Stomach smooth muscle (tissue), 2 donors: ENCODE measurements at regions not wholly inside any gene's neighbourhood (a gene's known extent, or its start where the extent isn't known, plus 50 kb on each side); places are given as distances from the start of the nearest gene placed in this dataset.
"Not testable (repeated sequence)": the region's sequence is repeated elsewhere in the genome, so short reads cannot be mapped to it uniquely, and the experiment has no call there.

ENCODE experiments used
- H3K27ac ChIP-seq: one replicate; pipeline ENCODE4 v1.7.0; 2013; ENCODE audit warnings: mild to moderate bottlenecking, low read length, inconsistent platforms
- H3K27me3 ChIP-seq, 2 donors: one replicate each; pipeline ENCODE4 v1.7.0; 2013; ENCODE audit warnings: low read length in 2 of 2; ENCODE audit not compliant: insufficient read depth in 2 of 2, control insufficient read depth in 1 of 2
- H3K36me3 ChIP-seq, 2 donors: one replicate each; pipeline ENCODE4 v1.7.0; 2013; ENCODE audit warnings: low read length in 2 of 2; ENCODE audit not compliant: control insufficient read depth in 2 of 2, insufficient read depth in 2 of 2
- H3K4me1 ChIP-seq: one replicate; pipeline ENCODE4 v1.7.0; 2013; ENCODE audit warnings: low read length; ENCODE audit not compliant: control insufficient read depth, insufficient read depth
- H3K4me3 ChIP-seq, 2 donors: one replicate each; pipeline ENCODE4 v1.7.0; 2013; ENCODE audit warnings: low read length in 2 of 2
- H3K9ac ChIP-seq, 2 donors: one replicate each; pipeline ENCODE4 v1.7.0; 2013; ENCODE audit warnings: low read length in 2 of 2, mild to moderate bottlenecking in 1 of 2
- H3K9me3 ChIP-seq, 2 donors: one replicate each; pipeline ENCODE4 v1.7.0; 2013; ENCODE audit warnings: low read length in 2 of 2; ENCODE audit not compliant: control insufficient read depth in 2 of 2
- donor health status: healthy.
- donor health status: Pancreatic carcinoma.

DNA sequence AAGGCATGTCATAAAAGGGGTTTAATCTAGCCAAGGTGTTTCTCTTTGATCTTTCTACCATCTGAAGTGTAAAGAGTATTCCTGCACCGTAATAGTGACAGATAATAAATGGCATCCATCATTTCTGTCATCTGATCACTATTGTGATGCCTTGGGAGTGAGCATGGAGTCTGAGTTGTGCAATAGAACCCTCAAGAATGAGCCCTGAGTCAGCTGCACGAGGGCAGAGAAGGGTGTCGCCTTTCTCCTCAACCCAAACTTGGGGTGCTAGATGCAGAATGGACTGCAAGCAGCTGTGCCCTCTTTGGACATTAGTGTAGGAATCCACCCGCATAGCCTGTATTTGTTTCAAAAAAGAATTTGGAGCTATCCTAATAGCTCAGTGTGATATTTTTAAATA lies 115.2 kb downstream of the ZNF37A start:
- Histone ChIP-seq H3K27ac (no peak overlapping the region), H3K9ac (no peak overlapping the region), H3K27me3 (no peaks in the 10 kb centered on the region), H3K4me3 (no peak overlapping the region), H3K9me3 (peaks cover 0 to 2% of the 10 kb centered on the region in 2 donors), H3K4me1 (no peaks in the 10 kb centered on the region), H3K36me3 (no peaks in the 10 kb centered on the region)

DNA sequence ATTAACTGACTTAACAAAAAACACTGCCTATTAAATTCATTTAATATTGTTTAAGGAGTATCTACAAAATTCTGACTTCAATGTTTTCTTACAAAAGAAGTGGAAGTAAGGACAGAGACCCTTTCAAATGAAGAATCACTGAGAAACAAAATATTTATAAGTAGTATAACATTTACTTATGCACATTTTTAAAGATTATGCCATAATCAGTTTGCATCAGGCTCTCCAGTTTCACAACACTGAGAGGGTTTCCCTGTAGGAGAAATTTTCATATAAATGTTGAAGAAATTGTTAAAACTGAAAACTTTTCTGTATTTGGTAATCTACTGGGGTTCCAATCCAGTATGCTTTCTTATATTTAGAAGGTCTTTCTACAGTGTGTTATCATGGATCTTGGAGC lies 115.6 kb downstream of the ZNF37A start:
- not testable (repeated sequence) for H3K9me3 ChIP-seq, H3K27me3 ChIP-seq, H3K4me3 ChIP-seq, H3K27ac ChIP-seq, H3K9ac ChIP-seq, H3K36me3 ChIP-seq, H3K4me1 ChIP-seq

DNA sequence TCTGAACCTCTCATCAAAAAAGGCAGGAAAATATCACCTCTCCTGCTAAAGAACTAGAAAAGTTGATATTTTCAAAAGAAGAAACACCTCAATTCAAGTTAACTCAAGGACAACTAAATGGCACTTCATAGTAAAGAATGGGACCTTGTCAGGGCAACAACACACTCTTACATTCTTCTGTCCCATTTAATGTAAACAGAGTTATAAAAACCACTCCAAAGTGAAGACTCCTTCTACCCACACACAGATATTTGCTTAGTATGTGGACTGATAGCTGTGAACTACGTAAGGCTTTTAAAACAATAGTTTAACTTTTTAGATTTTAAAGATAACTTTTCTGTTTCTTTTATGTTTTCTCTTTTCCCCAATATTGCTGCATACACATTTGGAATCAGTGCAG lies 118.3 kb downstream of the ZNF37A start:
- H3K36me3 ChIP-seq = no peaks in the 10 kb centered on the region
- no peak overlapping the region for H3K4me3 ChIP-seq
- no peak overlapping the region for H3K27ac ChIP-seq
- H3K9me3 ChIP-seq = no peaks in the 10 kb centered on the region
- no peak overlapping the region for H3K9ac ChIP-seq
- H3K27me3 ChIP-seq = no peaks in the 10 kb centered on the region
- no peaks in the 10 kb centered on the region for H3K4me1 ChIP-seq

DNA sequence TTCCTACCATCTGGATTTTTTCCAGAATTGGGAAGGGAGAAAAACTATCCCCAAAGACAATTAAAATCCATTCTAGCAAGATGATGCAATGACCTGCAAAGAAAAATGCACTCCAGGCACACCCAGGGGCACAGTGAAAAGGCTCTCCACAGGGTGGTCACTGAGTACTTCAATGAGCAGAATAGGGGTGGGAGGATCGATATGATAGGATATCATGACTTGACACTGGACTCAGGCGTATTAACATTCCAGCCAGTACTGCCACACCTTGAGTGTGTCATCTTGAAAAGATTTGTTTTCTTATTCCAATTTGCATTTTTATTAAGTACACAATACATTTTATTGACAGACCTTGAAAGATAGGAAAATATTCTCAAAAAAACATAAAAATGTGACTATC lies 132.2 kb downstream of the ZNF37A start:
- Histone ChIP-seq H3K27ac (no peak overlapping the region), H3K4me1 (no peaks in the 10 kb centered on the region), H3K9me3 (peaks cover 3% of the 10 kb centered on the region in 2 donors), H3K4me3 (no peak overlapping the region), H3K9ac (no peak overlapping the region), H3K27me3 (no peaks in the 10 kb centered on the region), H3K36me3 (no peaks in the 10 kb centered on the region)

DNA sequence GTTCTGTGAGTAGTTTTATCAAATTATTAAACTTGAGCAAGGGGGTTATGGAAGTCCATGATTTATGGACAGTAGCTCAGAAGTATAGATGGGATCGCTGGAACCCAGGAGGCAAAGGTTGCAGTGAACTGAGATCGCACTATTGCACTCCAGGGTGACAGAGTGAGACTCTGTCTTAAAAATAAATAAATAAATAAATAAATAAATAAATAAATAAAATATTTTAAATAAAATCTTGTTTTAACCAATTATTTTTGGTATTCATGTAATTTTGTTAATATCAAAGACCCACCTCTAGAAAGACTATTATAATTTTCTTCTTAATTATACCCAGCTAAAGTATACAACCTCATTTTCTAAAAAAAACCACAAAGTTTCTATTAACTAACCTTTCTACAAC lies 134.3 kb downstream of the ZNF37A start:
- Histone ChIP-seq H3K4me3 (no peak overlapping the region), H3K36me3 (no peaks in the 10 kb centered on the region), H3K27me3 (no peaks in the 10 kb centered on the region)

DNA sequence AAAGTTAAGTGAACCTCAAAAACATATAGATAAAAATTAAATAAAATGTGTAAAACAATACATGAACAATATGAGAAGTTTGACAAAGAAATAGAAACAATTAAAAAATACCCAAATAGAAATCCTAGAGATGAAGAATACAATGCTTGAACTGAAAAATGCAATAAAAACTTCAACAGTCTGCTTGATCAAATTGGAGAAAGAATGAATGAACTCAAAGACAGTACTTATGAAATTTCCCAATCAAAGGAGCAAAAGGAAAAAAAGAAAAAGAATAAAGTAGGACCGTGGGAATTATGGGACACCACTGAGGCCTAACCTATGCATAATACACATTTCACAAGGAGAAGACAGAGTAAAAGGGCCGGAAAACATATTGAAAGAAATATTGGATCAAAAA lies 144.3 kb downstream of the ZNF37A start:
- not testable (repeated sequence) for H3K27me3 ChIP-seq, H3K9me3 ChIP-seq, H3K27ac ChIP-seq, H3K4me3 ChIP-seq, H3K36me3 ChIP-seq, H3K9ac ChIP-seq, H3K4me1 ChIP-seq

More for the DNA sequence above, 134.3 kb downstream of the ZNF37A start:
- Histone ChIP-seq H3K9me3 (peaks cover 3% of the 10 kb centered on the region in 2 donors), H3K4me1 (no peaks in the 10 kb centered on the region), H3K27ac (no peak overlapping the region), H3K9ac (no peak overlapping the region)

DNA sequence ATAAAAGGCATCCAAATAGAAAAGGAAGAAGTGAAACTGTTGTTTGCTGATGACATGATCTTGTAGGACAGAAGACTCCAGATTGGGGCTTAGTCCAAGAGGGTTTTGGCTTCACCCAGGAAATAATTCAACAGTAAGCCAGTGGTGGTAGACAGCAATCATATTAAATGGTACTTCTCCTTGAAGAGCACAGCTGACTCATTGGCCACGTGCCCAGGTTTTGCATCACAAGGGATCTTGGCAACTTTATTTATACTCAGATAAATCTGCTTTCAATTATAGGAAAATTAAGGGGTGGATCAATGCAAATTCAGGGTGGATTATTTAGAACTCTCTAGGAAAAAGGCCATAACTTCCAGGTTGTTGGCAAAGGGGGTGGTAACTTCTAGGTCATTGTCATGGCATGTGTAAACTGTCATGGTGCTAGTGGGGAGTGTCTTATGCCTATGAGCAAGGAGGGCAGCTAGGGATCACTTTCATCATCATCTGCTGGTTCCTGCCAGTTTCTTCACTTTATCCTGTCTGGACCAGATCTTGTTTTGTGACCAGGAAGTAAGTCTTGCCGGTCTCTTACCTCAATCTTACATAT lies 148.0 kb downstream of the ZNF37A start:
- H3K4me3 ChIP-seq, H3K27ac ChIP-seq, H3K9ac ChIP-seq, H3K27me3 ChIP-seq, H3K9me3 ChIP-seq, H3K4me1 ChIP-seq, H3K36me3 ChIP-seq: not testable (repeated sequence)

DNA sequence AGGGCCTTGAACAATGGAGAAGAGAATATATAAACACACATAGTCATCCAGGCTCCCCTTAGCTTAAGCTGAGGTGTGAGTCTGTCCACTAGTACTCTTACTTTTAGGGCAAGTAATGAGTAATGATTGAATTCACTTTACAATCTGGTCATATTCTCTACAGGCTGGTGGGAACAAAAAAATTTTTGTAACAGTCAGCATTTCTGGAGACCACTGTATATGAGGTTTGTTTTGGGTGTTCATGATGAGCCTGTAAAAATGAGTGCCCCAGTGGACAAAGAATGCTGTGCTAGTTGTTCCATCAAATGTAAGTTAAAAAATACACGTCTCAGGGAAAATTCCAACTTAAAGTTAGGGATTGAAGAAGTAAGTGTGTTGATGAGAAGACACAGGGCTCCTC lies 154.0 kb downstream of the ZNF37A start:
- not testable (repeated sequence) for H3K27me3 ChIP-seq, H3K4me3 ChIP-seq, H3K27ac ChIP-seq, H3K9ac ChIP-seq, H3K4me1 ChIP-seq, H3K36me3 ChIP-seq, H3K9me3 ChIP-seq

DNA sequence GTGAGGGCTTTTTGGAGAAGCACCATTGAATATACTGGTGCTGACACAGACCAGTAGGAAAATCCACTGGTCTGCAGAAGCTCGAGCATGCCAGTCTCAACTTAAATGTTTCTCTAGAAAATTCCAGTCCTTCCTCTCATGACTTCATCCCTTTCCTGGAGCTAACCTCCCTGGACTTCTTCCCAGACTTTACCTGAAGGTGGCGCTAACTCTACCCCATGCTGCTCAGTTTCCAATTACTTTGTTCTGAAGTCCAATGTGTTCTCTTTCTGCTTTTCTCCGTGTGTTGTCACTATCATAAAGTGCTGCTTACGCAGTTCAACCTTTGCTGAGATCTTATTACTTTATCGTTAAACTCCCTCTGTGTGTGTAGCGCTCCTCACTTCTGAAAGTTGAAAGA lies 158.4 kb downstream of the ZNF37A start:
- not testable (repeated sequence) for H3K27ac ChIP-seq, H3K36me3 ChIP-seq, H3K4me3 ChIP-seq, H3K9ac ChIP-seq, H3K9me3 ChIP-seq, H3K27me3 ChIP-seq, H3K4me1 ChIP-seq

DNA sequence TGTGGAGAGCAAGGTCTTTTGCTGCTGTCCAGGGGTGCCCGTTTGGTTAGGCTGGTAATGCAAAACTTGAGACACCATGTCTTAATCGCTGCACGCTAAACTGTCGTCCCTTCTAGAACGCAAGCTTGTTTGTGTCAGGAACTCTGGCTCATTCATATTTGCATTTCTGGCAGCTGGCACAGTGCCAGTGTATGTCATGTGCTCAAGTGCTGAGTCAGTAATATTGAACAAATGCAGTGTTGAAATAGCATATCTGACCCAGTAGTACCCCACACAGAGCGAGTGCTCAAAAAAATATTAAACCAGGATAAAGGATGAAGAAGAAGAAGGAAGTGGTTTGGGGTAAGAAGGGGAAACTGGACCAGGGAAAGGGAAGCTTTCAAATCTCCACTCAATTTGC lies 173.4 kb downstream of the ZNF37A start:
- H3K9ac ChIP-seq, H3K36me3 ChIP-seq, H3K9me3 ChIP-seq, H3K4me3 ChIP-seq, H3K27me3 ChIP-seq, H3K4me1 ChIP-seq, H3K27ac ChIP-seq: not testable (repeated sequence)

DNA sequence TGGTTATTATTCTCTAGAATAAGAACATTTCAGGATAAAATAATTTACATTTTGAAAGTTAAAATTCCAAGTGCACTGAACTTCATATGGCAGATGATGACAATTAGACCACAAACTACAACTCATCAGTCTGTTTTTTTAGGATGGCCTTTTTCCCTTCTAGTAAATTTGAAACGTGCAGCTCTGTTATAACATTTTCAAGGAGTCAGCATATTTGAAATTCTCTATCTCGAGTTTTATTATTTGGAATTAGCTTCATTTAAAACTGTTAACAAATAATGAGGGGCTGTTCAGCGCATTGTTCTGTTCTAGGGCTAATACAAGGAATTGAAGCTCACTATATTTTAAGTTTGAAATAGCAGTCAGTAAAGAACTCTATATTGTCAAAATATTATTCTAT lies 176.9 kb downstream of the ZNF37A start:
- not testable (repeated sequence) for H3K9ac ChIP-seq, H3K4me3 ChIP-seq, H3K27me3 ChIP-seq, H3K9me3 ChIP-seq, H3K4me1 ChIP-seq, H3K36me3 ChIP-seq, H3K27ac ChIP-seq

DNA sequence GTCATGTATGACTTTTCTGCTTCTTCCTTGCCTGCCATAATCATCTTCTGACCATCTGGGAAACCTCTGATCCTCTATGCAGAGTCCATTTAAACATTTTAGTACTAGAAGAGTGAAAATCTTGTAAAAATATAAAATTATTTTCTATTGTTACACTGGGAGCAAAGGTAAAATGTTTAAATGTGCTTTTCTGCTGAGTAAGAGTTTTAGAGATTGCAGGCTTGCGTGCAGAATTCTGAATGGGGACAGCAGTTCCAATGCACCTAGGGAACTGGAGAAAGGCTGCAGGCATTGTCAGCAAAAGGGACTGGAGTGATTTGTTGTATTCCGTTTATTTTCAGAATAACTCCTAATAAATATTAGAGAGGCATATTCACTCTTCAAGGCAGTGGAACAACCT lies 180.7 kb downstream of the ZNF37A start:
- not testable (repeated sequence) for H3K4me3 ChIP-seq, H3K27me3 ChIP-seq, H3K9me3 ChIP-seq, H3K9ac ChIP-seq, H3K27ac ChIP-seq, H3K4me1 ChIP-seq, H3K36me3 ChIP-seq
